ENCODE measurements at regions not wholly inside any gene's neighbourhood (a gene's known extent, or its start where the extent isn't known, plus 50 kb on each side); places are given as distances from the start of the nearest gene placed in this dataset.

- TF ChIP-seq CTCF (conservative IDR thresholded peaks at IDR 0.05; ENCODE audit: low read length): no peak
- TF ChIP-seq EZH2phosphoT487 (IDR thresholded peaks at IDR 0.05; ENCODE audit: borderline replicate concordance, low read depth, low read length): no peak
Measured at GRCh38 chr3:135851201-135852081, 114.1 kb upstream of the PPP2R3A start.

Measured in OCI-LY7 (cell line).